ENCODE measurements at regions not wholly inside any gene's neighbourhood (a gene's known extent, or its start where the extent isn't known, plus 50 kb on each side); places are given as distances from the start of the nearest gene placed in this dataset.
"Not testable (repeated sequence)": the region's sequence is repeated elsewhere in the genome, so short reads cannot be mapped to it uniquely, and the experiment has no call there.

DNA sequence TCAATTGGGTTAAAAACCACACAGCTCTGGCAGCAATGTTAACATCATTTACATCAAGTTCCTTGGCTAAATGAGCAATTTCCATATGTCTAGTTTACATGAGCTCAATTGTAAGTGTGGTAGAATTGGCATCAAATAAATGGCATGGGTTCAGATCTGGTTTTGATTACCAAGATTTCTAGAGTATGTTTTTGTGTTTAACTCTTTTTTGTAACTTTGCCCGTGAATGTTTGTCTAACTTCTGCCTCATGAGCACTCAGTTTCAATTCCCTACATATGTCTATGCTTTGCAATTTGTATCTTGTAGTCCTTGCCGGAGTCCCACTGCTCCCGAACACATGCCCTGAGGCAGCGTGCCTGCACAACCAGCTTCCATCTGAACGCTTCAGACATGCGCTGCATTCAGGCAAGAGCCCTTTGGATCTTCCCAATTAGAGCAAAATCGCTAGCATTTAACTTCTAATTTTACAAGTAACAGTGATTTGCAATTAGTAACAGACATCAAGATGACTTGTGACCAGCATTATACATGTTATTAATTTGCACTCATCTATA lies 644.4 kb downstream of the TRIML1 start:
- no TSS peak for BruUV-seq (replicated peaks)
- CTCF ChIA-PET = no interaction called here
- H3K27me3 Mint-ChIP-seq (ENCODE audit: unreplicated experiment) = no peaks in the 10 kb centered on the region
- no peak overlapping the region for H3K27ac Mint-ChIP-seq (ENCODE audit: unreplicated experiment)
- H3K9me3 Mint-ChIP-seq (ENCODE audit: low read depth, unreplicated experiment) = no peaks in the 10 kb centered on the region
- no peaks in the 10 kb centered on the region for H3K4me1 Mint-ChIP-seq (ENCODE audit: low read depth, unreplicated experiment)
- intact Hi-C loops (cut with micrococcal nuclease; ENCODE audit: unreplicated experiment) = loop anchor here (10.0 kb wide), 1 partner anchor 341 kb away; no protein-coding TSS in a partner anchor
- no peaks in the 10 kb centered on the region for H3K36me3 Mint-ChIP-seq (ENCODE audit: insufficient read depth, unreplicated experiment)
- TF ChIP-seq, protein P1, sequence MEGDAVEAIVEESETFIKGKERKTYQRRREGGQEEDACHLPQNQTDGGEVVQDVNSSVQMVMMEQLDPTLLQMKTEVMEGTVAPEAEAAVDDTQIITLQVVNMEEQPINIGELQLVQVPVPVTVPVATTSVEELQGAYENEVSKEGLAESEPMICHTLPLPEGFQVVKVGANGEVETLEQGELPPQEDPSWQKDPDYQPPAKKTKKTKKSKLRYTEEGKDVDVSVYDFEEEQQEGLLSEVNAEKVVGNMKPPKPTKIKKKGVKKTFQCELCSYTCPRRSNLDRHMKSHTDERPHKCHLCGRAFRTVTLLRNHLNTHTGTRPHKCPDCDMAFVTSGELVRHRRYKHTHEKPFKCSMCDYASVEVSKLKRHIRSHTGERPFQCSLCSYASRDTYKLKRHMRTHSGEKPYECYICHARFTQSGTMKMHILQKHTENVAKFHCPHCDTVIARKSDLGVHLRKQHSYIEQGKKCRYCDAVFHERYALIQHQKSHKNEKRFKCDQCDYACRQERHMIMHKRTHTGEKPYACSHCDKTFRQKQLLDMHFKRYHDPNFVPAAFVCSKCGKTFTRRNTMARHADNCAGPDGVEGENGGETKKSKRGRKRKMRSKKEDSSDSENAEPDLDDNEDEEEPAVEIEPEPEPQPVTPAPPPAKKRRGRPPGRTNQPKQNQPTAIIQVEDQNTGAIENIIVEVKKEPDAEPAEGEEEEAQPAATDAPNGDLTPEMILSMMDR (IDR thresholded peaks at IDR 0.05; ENCODE audit: unreplicated experiment) = no peak
- no peak for DNase-seq
- no peak overlapping the region for H3K4me3 Mint-ChIP-seq (ENCODE audit: low read depth, unreplicated experiment)

DNA sequence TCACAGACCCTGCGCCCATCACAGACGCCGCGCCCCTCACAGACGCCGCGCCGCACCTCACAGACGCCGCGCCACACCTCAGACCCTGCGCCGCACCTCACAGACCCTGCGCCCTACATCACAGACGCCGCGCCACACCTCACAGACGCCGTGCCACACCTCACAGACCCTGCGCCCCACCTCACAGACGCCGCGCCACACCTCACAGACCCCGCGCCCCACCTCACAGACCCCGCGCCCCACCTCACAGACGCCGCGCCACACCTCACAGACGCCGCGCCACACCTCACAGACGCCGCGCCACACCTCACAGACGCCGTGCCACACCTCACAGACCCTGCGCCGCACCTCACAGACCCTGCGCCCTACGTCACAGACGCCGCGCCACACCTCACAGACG lies 657.4 kb downstream of the TRIML1 start:
- H3K9me3 Mint-ChIP-seq (ENCODE audit: low read depth, unreplicated experiment); intact Hi-C loops (cut with micrococcal nuclease; ENCODE audit: unreplicated experiment); H3K27ac Mint-ChIP-seq (ENCODE audit: unreplicated experiment); DNase-seq; H3K4me1 Mint-ChIP-seq (ENCODE audit: low read depth, unreplicated experiment); BruUV-seq (replicated peaks); H3K27me3 Mint-ChIP-seq (ENCODE audit: unreplicated experiment); CTCF ChIA-PET; H3K4me3 Mint-ChIP-seq (ENCODE audit: low read depth, unreplicated experiment); H3K36me3 Mint-ChIP-seq (ENCODE audit: insufficient read depth, unreplicated experiment): not testable (repeated sequence)

DNA sequence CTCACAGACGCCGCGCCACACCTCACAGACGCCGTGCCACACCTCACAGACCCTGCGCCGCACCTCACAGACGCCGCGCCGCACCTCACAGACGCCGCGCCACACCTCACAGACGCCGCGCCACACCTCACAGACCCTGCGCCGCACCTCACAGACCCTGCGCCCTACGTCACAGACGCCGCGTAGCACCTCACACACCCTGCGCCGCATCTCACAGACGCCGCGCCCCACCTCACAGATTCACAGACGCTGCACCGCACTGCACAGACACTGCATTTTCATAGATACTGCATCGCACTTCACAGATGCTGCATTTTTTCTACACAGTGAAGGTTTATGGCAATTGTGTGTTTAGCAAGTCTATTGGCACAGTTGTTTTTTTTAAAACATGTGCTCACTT lies 657.8 kb downstream of the TRIML1 start:
- H3K4me1 Mint-ChIP-seq (ENCODE audit: low read depth, unreplicated experiment); intact Hi-C loops (cut with micrococcal nuclease; ENCODE audit: unreplicated experiment); H3K9me3 Mint-ChIP-seq (ENCODE audit: low read depth, unreplicated experiment); DNase-seq; H3K36me3 Mint-ChIP-seq (ENCODE audit: insufficient read depth, unreplicated experiment); H3K4me3 Mint-ChIP-seq (ENCODE audit: low read depth, unreplicated experiment); CTCF ChIA-PET; BruUV-seq (replicated peaks); H3K27me3 Mint-ChIP-seq (ENCODE audit: unreplicated experiment); H3K27ac Mint-ChIP-seq (ENCODE audit: unreplicated experiment): not testable (repeated sequence)

DNA sequence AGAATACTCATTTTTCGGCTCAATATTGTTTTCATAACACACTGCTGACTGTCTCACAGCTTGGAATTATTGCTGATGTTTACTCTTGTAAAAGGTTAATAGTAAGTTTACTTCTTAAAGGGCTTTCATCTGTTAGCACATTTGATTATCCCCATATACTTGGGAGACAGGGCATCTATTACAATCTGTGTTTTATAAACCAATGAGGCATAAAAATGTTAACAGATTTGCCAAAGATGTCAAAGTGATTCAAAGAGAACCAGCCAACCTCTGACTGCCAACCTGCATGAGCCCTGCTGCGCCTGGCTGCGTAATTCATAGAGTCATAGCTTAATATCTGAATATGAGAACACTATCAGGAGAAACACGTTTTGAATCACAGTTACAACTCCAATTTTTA lies 665.6 kb downstream of the TRIML1 start:
- Mint-ChIP-seq H3K4me3 (ENCODE audit: low read depth, unreplicated experiment) (no peak overlapping the region), H3K36me3 (ENCODE audit: insufficient read depth, unreplicated experiment) (no peaks in the 10 kb centered on the region), H3K9me3 (ENCODE audit: low read depth, unreplicated experiment) (no peaks in the 10 kb centered on the region), H3K27me3 (ENCODE audit: unreplicated experiment) (no peaks in the 10 kb centered on the region), H3K4me1 (ENCODE audit: low read depth, unreplicated experiment) (no peaks in the 10 kb centered on the region), H3K27ac (ENCODE audit: unreplicated experiment) (no peak overlapping the region)
- TF ChIP-seq, protein P1 (IDR thresholded peaks at IDR 0.05; ENCODE audit: unreplicated experiment) = no peak
- CTCF ChIA-PET = no interaction called here
- no peak for DNase-seq
- intact Hi-C loops (cut with micrococcal nuclease; ENCODE audit: unreplicated experiment) = no loop called here
- BruUV-seq (replicated peaks) = no TSS peak

DNA sequence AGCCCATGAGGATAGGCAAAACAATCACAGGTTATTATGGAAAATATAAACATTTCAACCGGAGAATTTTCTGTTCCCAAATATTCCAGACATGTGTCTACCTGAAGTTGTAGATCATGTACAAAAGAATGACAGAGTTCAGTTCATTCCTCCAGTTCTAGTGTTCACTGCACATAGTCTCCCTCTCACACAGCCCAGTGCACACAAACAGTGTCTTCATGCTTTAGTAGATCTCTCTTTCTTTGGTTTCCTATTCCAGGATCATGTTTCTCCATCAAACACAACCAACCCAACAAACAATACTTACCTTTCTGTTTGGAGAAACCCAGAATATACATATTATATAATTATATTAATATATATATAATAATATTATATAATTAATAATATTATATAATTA lies 671.9 kb downstream of the TRIML1 start:
- TF ChIP-seq, protein P1 (IDR thresholded peaks at IDR 0.05; ENCODE audit: unreplicated experiment) = no peak
- intact Hi-C loops (cut with micrococcal nuclease; ENCODE audit: unreplicated experiment) = no loop called here
- Mint-ChIP-seq H3K27ac (ENCODE audit: unreplicated experiment) (no peak overlapping the region), H3K4me3 (ENCODE audit: low read depth, unreplicated experiment) (no peak overlapping the region), H3K36me3 (ENCODE audit: insufficient read depth, unreplicated experiment) (no peaks in the 10 kb centered on the region), H3K9me3 (ENCODE audit: low read depth, unreplicated experiment) (peaks cover 3% of the 10 kb centered on the region), H3K4me1 (ENCODE audit: low read depth, unreplicated experiment) (no peaks in the 10 kb centered on the region), H3K27me3 (ENCODE audit: unreplicated experiment) (no peaks in the 10 kb centered on the region)
- BruUV-seq (replicated peaks) = no TSS peak
- CTCF ChIA-PET = no interaction called here
- DNase-seq = no peak
